Activated naive CD4-positive, alpha-beta T cell treated with anti-CD3 and anti-CD28 coated beads, Interleukin-2, amount 50 U/mL, for 72 hours (primary cell): ENCODE measurements at regions not wholly inside any gene's neighbourhood (a gene's known extent, or its start where the extent isn't known, plus 50 kb on each side); places are given as distances from the start of the nearest gene placed in this dataset.
"Not testable (repeated sequence)": the region's sequence is repeated elsewhere in the genome, so short reads cannot be mapped to it uniquely, and the experiment has no call there.

Experiments
- ATAC-seq, 2 donors: fragments of 150-1000 bp; cut with Tn5 transposase; 2 replicates each; pipeline ENCODE4 v1.10.0; 2021; ENCODE audit warnings: mild to moderate bottlenecking in 2 of 2, moderate library complexity in 2 of 2
- DNase-seq, 2 donors: peaks; one replicate each; pipeline ENCODE4 v3.0.0; 2021 to 2022; ENCODE audit warnings: low spot score in 2 of 2
- H3K27ac Mint-ChIP-seq, 2 donors: one replicate each; pipeline ENCODE4 v1.8.0; 2022; ENCODE audit warnings: mild to moderate bottlenecking in 2 of 2, mixed read lengths in 2 of 2
- H3K36me3 Mint-ChIP-seq, 2 donors: one replicate each; pipeline ENCODE4 v1.8.0; 2022; ENCODE audit warnings: mixed read lengths in 2 of 2
- H3K9me3 Mint-ChIP-seq, 2 donors: one replicate each; pipeline ENCODE4 v1.8.0; 2022; ENCODE audit warnings: mixed read lengths in 2 of 2

GRCh38 chr12:9340422-9341259 is 132.4 kb upstream of the PZP start:
- no peak for DNase-seq
- Mint-ChIP-seq H3K9me3 (no peaks in the 10 kb centered on the region), H3K36me3 (peaks cover 0 to 11% of the 10 kb centered on the region in 2 donors), H3K27ac (no peak overlapping the region)
- peak; percentile 39 to 61 for ATAC-seq

- no peak overlapping the region for H3K27ac Mint-ChIP-seq
- DNase-seq (no peak), ATAC-seq (peak in 1 of 2 donors; percentile 74)
- H3K9me3 Mint-ChIP-seq = no peaks in the 10 kb centered on the region
- peaks cover 0 to 11% of the 10 kb centered on the region in 2 donors for H3K36me3 Mint-ChIP-seq
Observed at GRCh38 chr12:9337656-9338055, 129.5 kb upstream of the PZP start.

GRCh38 chr12:9336375-9337011 is 128.3 kb upstream of the PZP start:
- not testable (repeated sequence) for H3K9me3 Mint-ChIP-seq, H3K27ac Mint-ChIP-seq, DNase-seq, ATAC-seq
- peaks cover 0 to 11% of the 10 kb centered on the region in 2 donors for H3K36me3 Mint-ChIP-seq

GRCh38 chr12:9335867-9336266 is 127.7 kb upstream of the PZP start:
- DNase-seq (no peak), ATAC-seq (no peak)
- Mint-ChIP-seq H3K9me3 (no peaks in the 10 kb centered on the region), H3K27ac (no peak overlapping the region), H3K36me3 (peaks cover 0 to 11% of the 10 kb centered on the region in 2 donors)

GRCh38 chr12:9334964-9335363 is 126.8 kb upstream of the PZP start:
- H3K36me3 Mint-ChIP-seq = peaks cover 0 to 11% of the 10 kb centered on the region in 2 donors
- ATAC-seq (no peak), DNase-seq (no peak)
- no peak overlapping the region for H3K27ac Mint-ChIP-seq
- no peaks in the 10 kb centered on the region for H3K9me3 Mint-ChIP-seq

GRCh38 chr12:9334041-9334692 is 126.0 kb upstream of the PZP start:
- peaks cover 0 to 11% of the 10 kb centered on the region in 2 donors for H3K36me3 Mint-ChIP-seq
- H3K9me3 Mint-ChIP-seq = no peaks in the 10 kb centered on the region
- no peak overlapping the region for H3K27ac Mint-ChIP-seq
- ATAC-seq = no peak
- no peak for DNase-seq

GRCh38 chr12:9333161-9333560 is 125.0 kb upstream of the PZP start:
- peaks cover 0 to 11% of the 10 kb centered on the region in 2 donors for H3K36me3 Mint-ChIP-seq
- ATAC-seq (no peak), DNase-seq (no peak)
- H3K27ac Mint-ChIP-seq = no peak overlapping the region
- no peaks in the 10 kb centered on the region for H3K9me3 Mint-ChIP-seq

- Mint-ChIP-seq H3K27ac (no peak overlapping the region), H3K9me3 (no peaks in the 10 kb centered on the region), H3K36me3 (peaks cover 0 to 11% of the 10 kb centered on the region in 2 donors)
- DNase-seq (no peak), ATAC-seq (no peak)
Observed at GRCh38 chr12:9332564-9332963, 124.4 kb upstream of the PZP start.

GRCh38 chr12:9331218-9331626 is 123.0 kb upstream of the PZP start:
- DNase-seq = peak; percentile 62 to 78
- ATAC-seq = peak; percentile 66 to 85
- Mint-ChIP-seq H3K36me3 (peaks cover 0 to 4% of the 10 kb centered on the region in 2 donors), H3K27ac (peak overlapping the region; percentile 17 to 62), H3K9me3 (no peaks in the 10 kb centered on the region)

- DNase-seq = no peak
- Mint-ChIP-seq H3K36me3 (no peaks in the 10 kb centered on the region), H3K9me3 (no peaks in the 10 kb centered on the region), H3K27ac (no peak overlapping the region)
- no peak for ATAC-seq
Observed at GRCh38 chr12:9329019-9329418, 120.8 kb upstream of the PZP start.

- no peak for ATAC-seq
- no peak for DNase-seq
- no peak overlapping the region for H3K27ac Mint-ChIP-seq
- H3K36me3 Mint-ChIP-seq = no peaks in the 10 kb centered on the region
- H3K9me3 Mint-ChIP-seq = no peaks in the 10 kb centered on the region
Observed at GRCh38 chr12:9328065-9328464, 119.9 kb upstream of the PZP start.

GRCh38 chr12:9327320-9327719 is 119.1 kb upstream of the PZP start:
- ATAC-seq (no peak), DNase-seq (no peak)
- H3K36me3 Mint-ChIP-seq = no peaks in the 10 kb centered on the region
- peak overlapping the region in 1 of 2 donors; percentile 39 for H3K27ac Mint-ChIP-seq
- no peaks in the 10 kb centered on the region for H3K9me3 Mint-ChIP-seq

GRCh38 chr12:9326849-9327248 is 118.7 kb upstream of the PZP start:
- not testable (repeated sequence) for DNase-seq, H3K9me3 Mint-ChIP-seq, H3K36me3 Mint-ChIP-seq, ATAC-seq
- H3K27ac Mint-ChIP-seq = peak overlapping the region in 1 of 2 donors; percentile 77

- Mint-ChIP-seq H3K9me3 (no peaks in the 10 kb centered on the region), H3K36me3 (no peaks in the 10 kb centered on the region), H3K27ac (no peak overlapping the region)
- ATAC-seq (no peak), DNase-seq (no peak)
Observed at GRCh38 chr12:9326085-9326484, 117.9 kb upstream of the PZP start.

GRCh38 chr12:9325471-9325870 is 117.3 kb upstream of the PZP start:
- no peak overlapping the region for H3K27ac Mint-ChIP-seq
- H3K9me3 Mint-ChIP-seq = no peaks in the 10 kb centered on the region
- ATAC-seq (no peak), DNase-seq (no peak)
- H3K36me3 Mint-ChIP-seq = no peaks in the 10 kb centered on the region

- ATAC-seq (no peak), DNase-seq (no peak)
- H3K27ac Mint-ChIP-seq = no peak overlapping the region
- no peaks in the 10 kb centered on the region for H3K9me3 Mint-ChIP-seq
- no peaks in the 10 kb centered on the region for H3K36me3 Mint-ChIP-seq
Observed at GRCh38 chr12:9324782-9325181, 116.6 kb upstream of the PZP start.

GRCh38 chr12:9323144-9323681 is 115.0 kb upstream of the PZP start:
- H3K9me3 Mint-ChIP-seq = no peaks in the 10 kb centered on the region
- DNase-seq = no peak
- H3K27ac Mint-ChIP-seq = no peak overlapping the region
- no peak for ATAC-seq
- no peaks in the 10 kb centered on the region for H3K36me3 Mint-ChIP-seq
